ENCODE measurements at regions not wholly inside any gene's neighbourhood (a gene's known extent, or its start where the extent isn't known, plus 50 kb on each side); places are given as distances from the start of the nearest gene placed in this dataset.

DNA sequence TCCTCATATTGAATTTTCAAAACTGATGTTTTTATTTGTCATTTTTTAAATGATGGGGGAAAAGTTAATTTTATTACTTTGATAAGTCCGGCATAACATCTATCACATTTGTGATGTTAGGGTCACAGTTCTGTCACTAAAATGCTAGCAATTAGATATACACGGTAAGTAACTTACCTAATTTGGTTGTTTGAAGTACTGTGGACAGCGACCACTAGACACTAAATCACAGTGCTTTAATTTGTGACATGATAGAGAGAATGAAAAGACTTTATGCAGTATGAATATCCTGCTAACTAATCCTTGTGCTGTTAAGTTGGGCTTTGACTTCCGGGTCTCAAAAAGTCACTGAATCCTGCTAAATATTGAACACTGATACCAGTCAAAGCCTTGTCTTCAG lies 857.3 kb upstream of the KCND2 start:
- ChIA-PET CTCF (no interaction called here), POLR2A (no interaction called here)
- Mint-ChIP-seq H3K4me1 (no peaks in the 10 kb centered on the region), H3K27me3 (no peaks in the 10 kb centered on the region), H3K4me3 (no peak overlapping the region), H3K9me3 (ENCODE audit: insufficient read depth) (no peaks in the 10 kb centered on the region), H3K27ac (no peak overlapping the region)
- Histone ChIP-seq H2AFZ (ENCODE audit: insufficient read depth, low read depth, low read length, poor library complexity, severe bottlenecking) (no peak overlapping the region), H3K4me2 (replicated peaks; ENCODE audit: low read depth, low read length, poor library complexity, severe bottlenecking) (no peak overlapping the region), H3K4me1 (ENCODE audit: control insufficient read depth in 2 of 2, insufficient read depth in 2 of 2, low read length in 2 of 2) (no peaks in the 10 kb centered on the region), H3K27me3 (replicated peaks in 1 of 4; ENCODE audit: control extremely low read depth in 1 of 4, control insufficient read depth in 3 of 4, insufficient read depth in 4 of 4, low read length in 3 of 4) (no peaks in the 10 kb centered on the region), H4K20me1 (ENCODE audit: control insufficient read depth, insufficient read depth, low read length, poor library complexity, severe bottlenecking) (no peaks in the 10 kb centered on the region), H3K27ac (ENCODE audit: low read length in 2 of 2) (no peak overlapping the region), H3K9me3 (ENCODE audit: control extremely low read depth in 1 of 3, control insufficient read depth in 2 of 3, insufficient read depth in 1 of 3, low read length in 2 of 3) (peaks cover 0 to 11% (median 0%) of the 10 kb centered on the region in 3 donors), H3K9ac (ENCODE audit: low read length) (no peak overlapping the region), H3K4me3 (ENCODE audit: control extremely low read depth in 1 of 5, extremely low read depth in 1 of 5, insufficient read depth in 1 of 5, low read depth in 2 of 5, low read length in 4 of 5) (no peak overlapping the region), H3K36me3 (replicated peaks in 1 of 2; ENCODE audit: control extremely low read depth in 1 of 2, control insufficient read depth in 1 of 2, extremely low read depth in 1 of 2, insufficient read depth in 2 of 2, low read length in 1 of 2) (no peaks in the 10 kb centered on the region), H3K79me2 (ENCODE audit: control insufficient read depth, insufficient read depth, low read length) (no peaks in the 10 kb centered on the region)
- no peak for TF ChIP-seq EZH2 (IDR thresholded peaks at IDR 0.05; ENCODE audit: borderline replicate concordance, insufficient read depth, low read depth, low read length, poor library complexity, severe bottlenecking)
- TF ChIP-seq, protein P1, sequence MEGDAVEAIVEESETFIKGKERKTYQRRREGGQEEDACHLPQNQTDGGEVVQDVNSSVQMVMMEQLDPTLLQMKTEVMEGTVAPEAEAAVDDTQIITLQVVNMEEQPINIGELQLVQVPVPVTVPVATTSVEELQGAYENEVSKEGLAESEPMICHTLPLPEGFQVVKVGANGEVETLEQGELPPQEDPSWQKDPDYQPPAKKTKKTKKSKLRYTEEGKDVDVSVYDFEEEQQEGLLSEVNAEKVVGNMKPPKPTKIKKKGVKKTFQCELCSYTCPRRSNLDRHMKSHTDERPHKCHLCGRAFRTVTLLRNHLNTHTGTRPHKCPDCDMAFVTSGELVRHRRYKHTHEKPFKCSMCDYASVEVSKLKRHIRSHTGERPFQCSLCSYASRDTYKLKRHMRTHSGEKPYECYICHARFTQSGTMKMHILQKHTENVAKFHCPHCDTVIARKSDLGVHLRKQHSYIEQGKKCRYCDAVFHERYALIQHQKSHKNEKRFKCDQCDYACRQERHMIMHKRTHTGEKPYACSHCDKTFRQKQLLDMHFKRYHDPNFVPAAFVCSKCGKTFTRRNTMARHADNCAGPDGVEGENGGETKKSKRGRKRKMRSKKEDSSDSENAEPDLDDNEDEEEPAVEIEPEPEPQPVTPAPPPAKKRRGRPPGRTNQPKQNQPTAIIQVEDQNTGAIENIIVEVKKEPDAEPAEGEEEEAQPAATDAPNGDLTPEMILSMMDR (IDR thresholded peaks at IDR 0.05): no peak
- WGBS (ENCODE audit: insufficient coverage): no CpG with 5 or more reads among the region's 4 CpGs
- intact Hi-C loops (cut with micrococcal nuclease): no loop called here
- ATAC-seq (ENCODE audit: low read depth): no peak
- no peak for DNase-seq

DNA sequence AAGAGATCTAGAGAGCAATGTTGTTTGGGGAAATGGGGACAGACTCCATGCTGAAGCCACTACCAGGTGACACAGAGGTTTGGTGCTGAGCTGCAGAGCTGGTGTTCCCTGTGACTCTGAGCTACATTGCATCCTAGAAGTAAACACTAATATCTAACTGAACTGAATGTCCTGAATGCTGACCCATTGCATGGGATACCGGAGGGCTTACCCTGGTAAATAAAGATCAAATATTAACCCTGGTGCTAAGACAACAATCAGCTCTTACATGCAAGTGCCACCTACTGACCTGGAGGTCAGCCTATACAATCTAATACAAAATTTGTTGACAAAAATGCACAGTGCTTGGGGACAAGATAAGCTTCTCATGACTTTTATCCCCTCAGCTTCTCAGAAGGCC lies 851.3 kb upstream of the KCND2 start:
- no peak for DNase-seq
- TF ChIP-seq EZH2 (IDR thresholded peaks at IDR 0.05; ENCODE audit: borderline replicate concordance, insufficient read depth, low read depth, low read length, poor library complexity, severe bottlenecking): no peak
- TF ChIP-seq, protein P1 (IDR thresholded peaks at IDR 0.05): no peak
- H3K9ac ChIP-seq (ENCODE audit: low read length): no peak overlapping the region
- POLR2A ChIA-PET: no interaction called here
- H3K27me3 ChIP-seq (replicated peaks in 1 of 4; ENCODE audit: control extremely low read depth in 1 of 4, control insufficient read depth in 3 of 4, insufficient read depth in 4 of 4, low read length in 3 of 4): no peaks in the 10 kb centered on the region
- no peak overlapping the region for H3K4me2 ChIP-seq (replicated peaks; ENCODE audit: low read depth, low read length, poor library complexity, severe bottlenecking)
- Mint-ChIP-seq H3K27me3 (no peaks in the 10 kb centered on the region), H3K4me3 (no peak overlapping the region), H3K9me3 (ENCODE audit: insufficient read depth) (peaks cover 1% of the 10 kb centered on the region), H3K4me1 (no peaks in the 10 kb centered on the region), H3K27ac (no peak overlapping the region)
- H4K20me1 ChIP-seq (ENCODE audit: control insufficient read depth, insufficient read depth, low read length, poor library complexity, severe bottlenecking): no peaks in the 10 kb centered on the region
- ATAC-seq (ENCODE audit: low read depth): no peak
- CTCF ChIA-PET: no interaction called here
- H3K36me3 ChIP-seq (replicated peaks in 1 of 2; ENCODE audit: control extremely low read depth in 1 of 2, control insufficient read depth in 1 of 2, extremely low read depth in 1 of 2, insufficient read depth in 2 of 2, low read length in 1 of 2): no peaks in the 10 kb centered on the region
- intact Hi-C loops (cut with micrococcal nuclease): no loop called here
- H3K9me3 ChIP-seq (ENCODE audit: control extremely low read depth in 1 of 3, control insufficient read depth in 2 of 3, insufficient read depth in 1 of 3, low read length in 2 of 3): no peaks in the 10 kb centered on the region
- no peak overlapping the region for H3K4me3 ChIP-seq (ENCODE audit: control extremely low read depth in 1 of 5, extremely low read depth in 1 of 5, insufficient read depth in 1 of 5, low read depth in 2 of 5, low read length in 4 of 5)
- no peaks in the 10 kb centered on the region for H3K4me1 ChIP-seq (ENCODE audit: control insufficient read depth in 2 of 2, insufficient read depth in 2 of 2, low read length in 2 of 2)
- WGBS (ENCODE audit: insufficient coverage): 75% methylated on average over 1 of the region's 1 CpG
- H3K27ac ChIP-seq (ENCODE audit: low read length in 2 of 2): no peak overlapping the region
- no peak overlapping the region for H2AFZ ChIP-seq (ENCODE audit: insufficient read depth, low read depth, low read length, poor library complexity, severe bottlenecking)
- H3K79me2 ChIP-seq (ENCODE audit: control insufficient read depth, insufficient read depth, low read length): no peaks in the 10 kb centered on the region
